ENCODE measurements at regions not wholly inside any gene's neighbourhood (a gene's known extent, or its start where the extent isn't known, plus 50 kb on each side); places are given as distances from the start of the nearest gene placed in this dataset.

GRCh38 chr10:7030134-7030855 is 380.5 kb downstream of the SFMBT2 start:
- TF ChIP-seq CTCF (IDR thresholded peaks at IDR 0.05), result no peak
- Histone ChIP-seq H3K4me1 (no peaks in the 10 kb centered on the region), H3K36me3 (no peaks in the 10 kb centered on the region), H3K9me3 (no peaks in the 10 kb centered on the region), H3K27ac (no peak overlapping the region), H3K4me3 (no peak overlapping the region), H3K27me3 (no peaks in the 10 kb centered on the region)
- intact Hi-C loops (cut with DNase I), result no loop called here
- no peak for DNase-seq (ENCODE audit: low spot score in 2 of 2)

GRCh38 chr10:7029672-7030071 is 381.2 kb downstream of the SFMBT2 start:
- Histone ChIP-seq H3K4me3 (no peak overlapping the region), H3K36me3 (no peaks in the 10 kb centered on the region), H3K4me1 (no peaks in the 10 kb centered on the region), H3K27me3 (no peaks in the 10 kb centered on the region), H3K27ac (no peak overlapping the region), H3K9me3 (no peaks in the 10 kb centered on the region)
- intact Hi-C loops (cut with DNase I), result no loop called here
- no peak for DNase-seq (ENCODE audit: low spot score in 2 of 2)
- no peak for TF ChIP-seq CTCF (IDR thresholded peaks at IDR 0.05)

- intact Hi-C loops (cut with DNase I), result no loop called here
- Histone ChIP-seq H3K36me3 (no peaks in the 10 kb centered on the region), H3K9me3 (no peaks in the 10 kb centered on the region), H3K4me3 (no peak overlapping the region), H3K27ac (no peak overlapping the region), H3K27me3 (no peaks in the 10 kb centered on the region), H3K4me1 (no peaks in the 10 kb centered on the region)
- no peak for DNase-seq (ENCODE audit: low spot score in 2 of 2)
- no peak for TF ChIP-seq CTCF (IDR thresholded peaks at IDR 0.05)
Observed at GRCh38 chr10:7028809-7029166, 382.0 kb downstream of the SFMBT2 start.

- H3K27me3 ChIP-seq, result no peaks in the 10 kb centered on the region
- no peak overlapping the region for H3K27ac ChIP-seq
- no peak overlapping the region for H3K4me3 ChIP-seq
- no peak for TF ChIP-seq CTCF (IDR thresholded peaks at IDR 0.05)
- H3K36me3 ChIP-seq, result no peaks in the 10 kb centered on the region
- no peaks in the 10 kb centered on the region for H3K4me1 ChIP-seq
- DNase-seq (ENCODE audit: low spot score in 2 of 2), result no peak
- H3K9me3 ChIP-seq, result no peaks in the 10 kb centered on the region
- intact Hi-C loops (cut with DNase I), result no loop called here
Observed at GRCh38 chr10:7027913-7028808, 382.7 kb downstream of the SFMBT2 start.

- Histone ChIP-seq H3K4me1 (no peaks in the 10 kb centered on the region), H3K27me3 (no peaks in the 10 kb centered on the region), H3K27ac (no peak overlapping the region), H3K36me3 (no peaks in the 10 kb centered on the region), H3K9me3 (no peaks in the 10 kb centered on the region), H3K4me3 (no peak overlapping the region)
- DNase-seq (ENCODE audit: low spot score in 2 of 2), result no peak
- no peak for TF ChIP-seq CTCF (IDR thresholded peaks at IDR 0.05)
- intact Hi-C loops (cut with DNase I), result no loop called here
Observed at GRCh38 chr10:7027237-7027912, 383.5 kb downstream of the SFMBT2 start.
